ENCODE measurements at regions not wholly inside any gene's neighbourhood (a gene's known extent, or its start where the extent isn't known, plus 50 kb on each side); places are given as distances from the start of the nearest gene placed in this dataset.

DNA sequence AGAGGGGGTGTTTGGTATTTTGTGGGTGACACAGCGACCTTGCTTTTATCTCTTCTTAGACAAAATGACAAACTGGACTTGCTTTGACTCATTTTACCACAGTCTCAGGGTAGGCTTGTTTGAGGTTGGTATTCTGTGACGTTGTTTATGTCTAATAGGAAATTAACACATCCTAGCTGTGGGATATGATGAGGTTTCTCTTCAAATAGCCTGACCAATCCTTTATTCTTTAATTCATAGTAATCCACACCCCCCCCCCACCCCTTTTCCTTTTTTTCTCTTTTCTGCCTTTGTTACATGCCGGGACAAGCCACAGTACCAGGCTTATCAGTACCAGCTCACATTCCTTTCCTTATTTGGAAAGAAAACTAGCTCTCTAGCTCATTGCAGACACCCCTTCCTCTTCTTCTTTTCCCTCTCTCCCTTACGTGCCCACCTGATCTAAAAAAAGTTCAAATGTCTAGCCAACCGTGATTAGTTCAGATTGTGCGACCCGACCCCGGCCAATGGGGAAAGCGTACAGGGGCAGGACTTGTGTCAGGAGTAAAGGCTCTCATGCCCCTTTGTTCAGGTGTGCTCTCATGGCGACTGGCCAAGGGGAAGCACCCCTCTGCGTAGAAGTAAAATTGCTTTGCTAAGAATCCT is 52.2 kb upstream of the PTPRM start:
- Histone ChIP-seq H3K27ac (ENCODE audit: low read depth in 1 of 2, low read length in 2 of 2) (no peak overlapping the region), H3K27me3 (ENCODE audit: control insufficient read depth in 1 of 2, insufficient read depth in 2 of 2, low read length in 2 of 2) (no peaks in the 10 kb centered on the region), H3K4me3 (ENCODE audit: low read length) (no peak overlapping the region), H3K9me3 (ENCODE audit: control insufficient read depth in 1 of 2, insufficient read depth in 1 of 2, low read length in 2 of 2) (peaks cover 0 to 7% of the 10 kb centered on the region in 2 experiments), H3K4me1 (ENCODE audit: insufficient read depth, low read length) (no peaks in the 10 kb centered on the region), H3K36me3 (ENCODE audit: insufficient read depth, low read length) (no peaks in the 10 kb centered on the region)
- ATAC-seq (ENCODE audit: poor library complexity) (no peak), DNase-seq (no peak)
- Mint-ChIP-seq H3K9me3 (no peaks in the 10 kb centered on the region), H3K4me3 (no peak overlapping the region), H3K27ac (no peak overlapping the region), H3K27me3 (no peaks in the 10 kb centered on the region), H3K36me3 (ENCODE audit: low read depth) (no peaks in the 10 kb centered on the region), H3K4me1 (ENCODE audit: low read depth) (no peaks in the 10 kb centered on the region)
- no peak for TF ChIP-seq CTCF (IDR thresholded peaks at IDR 0.05)
- POLR2A ChIA-PET: no interaction called here
- intact Hi-C loops (cut with DNase I, micrococcal nuclease): no loop called here
- CTCF ChIA-PET: no interaction called here

- Mint-ChIP-seq H3K36me3 (ENCODE audit: low read depth) (no peaks in the 10 kb centered on the region), H3K27me3 (no peaks in the 10 kb centered on the region), H3K4me1 (ENCODE audit: low read depth) (no peaks in the 10 kb centered on the region), H3K27ac (no peak overlapping the region), H3K4me3 (no peak overlapping the region), H3K9me3 (no peaks in the 10 kb centered on the region)
- Histone ChIP-seq H3K27me3 (ENCODE audit: control insufficient read depth in 1 of 2, insufficient read depth in 2 of 2, low read length in 2 of 2) (peaks cover 0 to 2% of the 10 kb centered on the region in 2 experiments), H3K4me1 (ENCODE audit: insufficient read depth, low read length) (no peaks in the 10 kb centered on the region), H3K9me3 (ENCODE audit: control insufficient read depth in 1 of 2, insufficient read depth in 1 of 2, low read length in 2 of 2) (peaks cover 0 to 7% of the 10 kb centered on the region in 2 experiments), H3K27ac (ENCODE audit: low read depth in 1 of 2, low read length in 2 of 2) (no peak overlapping the region), H3K36me3 (ENCODE audit: insufficient read depth, low read length) (no peaks in the 10 kb centered on the region), H3K4me3 (ENCODE audit: low read length) (no peak overlapping the region)
- ChIA-PET POLR2A (no interaction called here), CTCF (no interaction called here)
- intact Hi-C loops (cut with DNase I, micrococcal nuclease): no loop called here
- TF ChIP-seq CTCF (IDR thresholded peaks at IDR 0.05): no peak
- no peak for ATAC-seq (ENCODE audit: poor library complexity)
- DNase-seq: no peak
Observed at GRCh38 chr18:7516266-7517117, 50.6 kb upstream of the PTPRM start.

Measured in CD4-positive, alpha-beta T cell (primary cell).